ENCODE measurements at regions not wholly inside any gene's neighbourhood (a gene's known extent, or its start where the extent isn't known, plus 50 kb on each side); places are given as distances from the start of the nearest gene placed in this dataset.

DNA sequence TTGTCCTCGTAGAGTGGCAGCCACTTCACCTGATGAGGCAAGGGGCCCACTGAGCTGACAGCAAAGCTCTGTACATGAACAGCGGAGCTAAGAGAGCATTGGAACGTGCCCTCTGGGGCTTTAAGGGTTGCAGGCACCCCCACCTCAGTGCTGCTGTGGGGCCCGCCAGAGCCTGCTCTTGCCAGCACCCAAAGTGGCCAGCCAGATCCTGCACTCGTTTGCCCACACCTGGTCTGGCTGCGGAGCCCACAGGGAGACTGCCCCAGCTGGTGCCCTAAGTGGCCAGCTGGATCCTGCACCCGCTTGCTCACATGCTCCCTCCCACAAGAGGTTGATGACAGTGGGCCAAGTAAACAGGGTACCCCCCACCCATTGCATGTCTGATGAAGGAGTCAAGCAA is 783.4 kb upstream of the MIR17HG start:
- TF ChIP-seq CTCF (IDR thresholded peaks at IDR 0.05; ENCODE audit: low read depth, low read length): no peak

GRCh38 chr13:90564566-90564965 is 782.9 kb upstream of the MIR17HG start:
- no peak for DNase-seq (ENCODE audit: extremely low read depth, low read depth)
- TF ChIP-seq CTCF (IDR thresholded peaks at IDR 0.05; ENCODE audit: low read depth, low read length): no peak

More for the DNA sequence above, 783.4 kb upstream of the MIR17HG start:
- no peak for DNase-seq (ENCODE audit: extremely low read depth, low read depth)

DNA sequence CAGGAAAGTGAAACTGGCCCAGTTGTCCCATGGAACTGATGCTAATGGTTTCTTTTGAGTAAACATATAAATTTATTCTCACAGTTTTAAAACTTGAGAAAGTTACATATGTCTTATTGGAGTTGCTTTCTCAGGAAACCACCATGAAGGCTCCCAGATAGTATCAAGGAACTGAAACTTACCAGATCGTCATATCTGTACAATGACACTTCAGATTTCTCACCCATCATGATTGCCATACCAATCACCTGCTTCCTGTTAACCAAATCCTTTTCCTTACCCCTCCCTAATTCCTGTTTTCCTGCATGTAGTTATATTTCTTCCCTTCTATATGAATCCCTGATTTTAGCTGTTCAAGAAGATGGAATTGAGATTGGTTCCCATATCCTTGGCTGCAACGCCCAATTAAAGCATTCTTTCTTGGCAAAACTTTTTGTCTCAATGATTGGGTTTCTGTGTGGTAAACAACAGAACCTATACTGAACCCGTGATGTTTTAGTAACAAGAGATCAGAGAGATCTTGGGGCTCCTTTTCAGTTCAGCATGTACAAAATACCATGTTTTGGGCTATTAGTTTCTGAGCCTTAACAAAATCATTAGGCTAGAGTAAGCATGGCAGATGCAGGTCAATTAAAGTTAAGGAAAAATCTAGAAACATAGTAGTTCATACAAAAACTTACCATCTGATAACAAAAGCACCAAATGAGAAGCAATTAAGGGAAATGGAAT is 781.3 kb upstream of the MIR17HG start:
- TF ChIP-seq CTCF (IDR thresholded peaks at IDR 0.05; ENCODE audit: low read depth, low read length): no peak
- DNase-seq (ENCODE audit: extremely low read depth, low read depth): no peak

GRCh38 chr13:90568165-90568564 is 779.3 kb upstream of the MIR17HG start:
- DNase-seq (ENCODE audit: extremely low read depth, low read depth): no peak
- no peak for TF ChIP-seq CTCF (IDR thresholded peaks at IDR 0.05; ENCODE audit: low read depth, low read length)

DNA sequence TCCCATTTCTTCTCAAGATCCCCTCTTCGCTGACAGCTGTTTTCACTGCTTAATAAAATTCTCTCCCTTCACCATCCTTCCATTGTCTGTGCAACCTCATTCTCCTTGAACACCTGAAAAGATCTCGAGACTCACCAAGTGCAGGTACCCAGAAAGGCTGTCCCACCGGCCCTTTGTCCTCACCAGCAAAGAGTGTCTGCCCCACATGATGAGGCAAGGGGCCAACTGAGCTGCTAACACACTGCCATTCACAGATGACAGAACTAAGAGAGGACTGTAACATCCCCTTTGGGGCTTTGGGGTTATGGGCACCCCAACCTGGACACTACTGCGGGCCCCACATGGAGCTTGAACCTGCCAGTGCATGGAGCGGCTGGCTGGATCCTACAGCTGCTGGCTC is 771.4 kb upstream of the MIR17HG start:
- DNase-seq (ENCODE audit: extremely low read depth, low read depth): no peak
- no peak for TF ChIP-seq CTCF (IDR thresholded peaks at IDR 0.05; ENCODE audit: low read depth, low read length)

DNA sequence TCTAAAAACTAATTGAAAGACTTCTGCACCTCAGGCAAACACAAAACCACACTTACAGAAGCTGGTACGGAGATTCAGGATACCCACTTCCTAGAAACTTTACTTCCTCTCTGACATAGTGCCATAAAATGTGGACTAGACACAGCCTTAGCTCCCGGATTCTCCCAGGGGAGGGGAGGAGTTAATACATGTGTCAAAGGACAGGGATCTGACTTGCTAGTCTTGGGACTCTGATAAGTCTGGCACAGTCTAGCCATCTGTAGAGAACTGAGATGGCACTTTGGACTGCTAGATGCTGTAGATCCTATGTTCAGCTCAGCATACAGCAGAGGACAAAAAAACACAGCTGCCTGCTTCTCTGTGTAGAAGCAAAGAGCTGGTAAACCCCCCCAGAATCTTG is 769.8 kb upstream of the MIR17HG start:
- DNase-seq (ENCODE audit: extremely low read depth, low read depth): no peak

DNA sequence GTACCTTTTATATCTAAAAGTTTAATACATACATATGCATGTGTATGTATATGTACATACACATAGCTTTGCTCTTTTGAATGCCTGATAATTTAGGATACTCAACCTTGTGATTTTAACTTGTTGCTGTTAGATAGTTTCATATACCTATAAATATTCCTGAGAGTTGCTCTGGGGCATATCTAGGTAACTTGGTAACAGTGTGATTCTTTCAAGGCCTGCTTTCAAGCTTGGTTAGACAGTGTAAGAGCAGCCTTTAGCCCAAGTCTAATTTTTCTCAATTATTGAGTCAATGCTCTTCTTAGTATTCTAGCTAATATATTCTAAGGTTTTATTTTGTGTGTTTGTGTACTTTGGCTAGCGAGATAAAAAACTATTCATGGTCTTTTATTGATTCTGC is 762.1 kb upstream of the MIR17HG start:
- no peak for TF ChIP-seq CTCF (IDR thresholded peaks at IDR 0.05; ENCODE audit: low read depth, low read length)
- no peak for DNase-seq (ENCODE audit: extremely low read depth, low read depth)

More for the DNA sequence above, 769.8 kb upstream of the MIR17HG start:
- no peak for TF ChIP-seq CTCF (IDR thresholded peaks at IDR 0.05; ENCODE audit: low read depth, low read length)

Data from AG09319 (cell line).